Psoas muscle (tissue), 7 donors: ENCODE measurements at regions not wholly inside any gene's neighbourhood (a gene's known extent, or its start where the extent isn't known, plus 50 kb on each side); places are given as distances from the start of the nearest gene placed in this dataset.

ENCODE experiments used
- ATAC-seq, 4 donors: fragments of 200-7000 bp; cut with Tn5 transposase; one replicate each; pipeline ENCODE4 v1.9.1; 2020; ENCODE audit warnings: moderate library complexity in 3 of 4, mild to moderate bottlenecking in 2 of 4
- DNase-seq, 2 donors: peaks; one replicate each; pipeline ENCODE4 v3.0.0-alpha.2; 2020
- H3K27ac ChIP-seq: fragments of 200-600 bp; one replicate; pipeline ENCODE4 v1.8.0; 2022
- H3K27me3 ChIP-seq, 3 donors: fragments of 200-600 bp in 1 of 3; one replicate each; pipeline versions ENCODE4 v1.6.1 to v1.8.0; 2013 to 2022; ENCODE audit warnings: low read length in 2 of 3, mild to moderate bottlenecking in 2 of 3, moderate library complexity in 1 of 3; ENCODE audit not compliant: insufficient read depth in 3 of 3
- H3K36me3 ChIP-seq, 2 donors: fragments of 200-600 bp in 1 of 2; one replicate each; pipeline versions ENCODE4 v1.6.1 to v1.8.0; 2013 to 2022; ENCODE audit warnings: low read depth in 1 of 2, mild to moderate bottlenecking in 1 of 2, moderate library complexity in 1 of 2; ENCODE audit not compliant: insufficient read depth in 1 of 2
- H3K4me1 ChIP-seq: fragments of 200-600 bp; one replicate; pipeline ENCODE4 v1.8.0; 2022
- H3K4me3 ChIP-seq: fragments of 200-600 bp; one replicate; pipeline ENCODE4 v1.8.0; 2022; ENCODE audit warnings: mild to moderate bottlenecking
- H3K9me3 ChIP-seq: fragments of 200-600 bp; one replicate; pipeline ENCODE4 v1.8.0; 2022
- CTCF ChIP-seq: fragments of 200-600 bp; IDR thresholded peaks from one replicate; pipeline ENCODE4 v1.8.0; 2022; ENCODE audit warnings: antibody characterized with exemption
- WGBS, 3 donors: extraction: QIAGEN DNeasy Blood & Tissue Kit; methylation state at CpG; one replicate each; pipeline versions ENCODE4 v1.1.6 to v1.1.7; 2013; 5-methylcytosine and 5-hydroxymethylcytosine counted together
- intact Hi-C, 2 donors: fragments of 100-400 bp; cut with DNase I; formaldehyde crosslinking; loops; one replicate each; pipeline versions ENCODE4 v1.11.0 to v1.14.2; 2022
- donor health status: healthy with polysubstance abuse.
- donor health status: DM: no; HTN: no; CAD: no; lungs with moderate emphysema.
- donor health status: Bipolar disorder and iron deficiency.
- donor health status: healthy.
- donor health status: DM: yes; HTN: yes; CAD: no.
- donor health status: DM: no; HTN: no; CAD: no.
- donor health status: DM: yes; HTN: yes; CAD: no.

DNA sequence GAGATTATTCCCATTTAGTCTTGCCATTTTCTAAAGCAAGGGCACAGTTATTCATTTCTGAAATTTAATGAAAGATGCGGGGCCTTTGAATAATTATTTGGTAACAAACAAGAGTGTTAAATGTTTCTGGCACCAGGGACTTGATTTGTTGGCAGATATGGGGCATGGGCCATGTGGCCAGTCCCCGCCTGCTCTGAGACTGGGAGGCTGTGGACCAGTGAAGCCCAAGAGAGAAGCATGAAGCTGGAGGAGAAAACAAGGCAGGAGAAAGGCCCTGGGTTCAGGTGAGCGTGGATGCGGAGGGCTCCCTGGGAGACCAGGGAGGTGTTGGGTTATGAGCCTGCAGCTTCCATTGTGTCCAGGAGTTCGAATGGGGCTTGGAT lies 378.5 kb downstream of the TCERG1L start:
- ATAC-seq = no peak
- peaks cover 0 to 4% (median 0%) of the 10 kb centered on the region in 3 donors for H3K27me3 ChIP-seq
- DNase-seq = no peak
- H3K36me3 ChIP-seq = no peaks in the 10 kb centered on the region
- H3K27ac ChIP-seq = no peak overlapping the region
- H3K9me3 ChIP-seq = no peaks in the 10 kb centered on the region
- no peak for TF ChIP-seq CTCF
- no peaks in the 10 kb centered on the region for H3K4me1 ChIP-seq
- intact Hi-C loops = loop anchor here in 1 of 2 donors (10.0 kb wide), 1 partner anchor 578 kb away; no protein-coding TSS in a partner anchor
- 80 to 89% (median 85%) methylated on average over 5 of the region's 5 CpGs for WGBS, 3 donors
- no peak overlapping the region for H3K4me3 ChIP-seq

- DNase-seq (no peak), ATAC-seq (no peak)
- no peaks in the 10 kb centered on the region for H3K36me3 ChIP-seq
- no peak overlapping the region for H3K27ac ChIP-seq
- peaks cover 0 to 4% (median 0%) of the 10 kb centered on the region in 3 donors for H3K27me3 ChIP-seq
- 73 to 77% (median 77%) methylated on average over 13 of the region's 13 CpGs for WGBS, 3 donors
- H3K4me3 ChIP-seq = no peak overlapping the region
- no peak for TF ChIP-seq CTCF
- no peaks in the 10 kb centered on the region for H3K9me3 ChIP-seq
- H3K4me1 ChIP-seq = no peaks in the 10 kb centered on the region
- intact Hi-C loops = loop anchor here in 1 of 2 donors (10.0 kb wide), 1 partner anchor 580 kb away; no protein-coding TSS in a partner anchor
Measured at GRCh38 chr10:130934293-130935127, 377.0 kb downstream of the TCERG1L start.

GRCh38 chr10:130935128-130935439 lies 376.4 kb downstream of the TCERG1L start:
- DNase-seq (peak in 1 of 2 donors; percentile 22), ATAC-seq (no peak)
- intact Hi-C loops = loop anchor here in 1 of 2 donors (10.0 kb wide), 1 partner anchor 580 kb away; no protein-coding TSS in a partner anchor
- no peak for TF ChIP-seq CTCF
- Histone ChIP-seq H3K9me3 (no peaks in the 10 kb centered on the region), H3K27me3 (peaks cover 0 to 4% (median 0%) of the 10 kb centered on the region in 3 donors), H3K27ac (no peak overlapping the region), H3K4me1 (no peaks in the 10 kb centered on the region), H3K36me3 (no peaks in the 10 kb centered on the region), H3K4me3 (no peak overlapping the region)
- 48 to 64% (median 54%) methylated on average over 5 of the region's 5 CpGs for WGBS, 3 donors

DNA sequence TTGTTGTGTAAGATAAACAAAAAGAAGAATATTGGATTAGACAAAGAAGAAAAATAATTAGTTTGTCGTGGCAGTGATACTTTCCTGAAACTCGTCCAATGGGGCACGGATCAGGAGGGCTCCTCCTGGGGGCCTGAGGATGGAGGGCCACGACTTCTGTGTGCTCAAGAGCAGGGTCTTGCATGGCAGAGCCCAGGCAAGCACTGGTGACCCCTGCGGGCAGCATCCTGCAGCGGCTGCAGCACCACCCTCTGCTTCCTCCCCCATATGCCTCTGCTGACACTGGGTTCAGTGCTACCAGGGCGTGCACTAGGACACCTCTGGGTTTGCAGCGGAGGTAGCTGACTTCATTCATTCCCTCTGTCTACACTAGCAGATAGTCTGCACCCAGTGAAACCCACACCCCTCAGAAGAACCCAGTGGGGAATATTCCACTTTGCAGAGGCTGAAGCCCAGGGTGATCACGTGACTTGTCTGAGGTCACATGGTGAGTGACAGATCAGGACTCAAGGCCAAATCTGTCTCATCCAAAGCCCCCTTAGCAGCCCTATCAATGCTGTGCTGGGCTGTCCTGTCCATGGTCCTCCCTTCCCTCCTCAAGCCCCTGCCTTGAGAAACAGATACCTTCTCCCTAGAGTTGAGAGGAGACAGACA lies 375.5 kb downstream of the TCERG1L start:
- intact Hi-C loops = loop anchor here in 1 of 2 donors (10.0 kb wide), 1 partner anchor 581 kb away; no protein-coding TSS in a partner anchor
- TF ChIP-seq CTCF = no peak
- H3K36me3 ChIP-seq = no peaks in the 10 kb centered on the region
- peaks cover 0 to 4% (median 0%) of the 10 kb centered on the region in 3 donors for H3K27me3 ChIP-seq
- no peaks in the 10 kb centered on the region for H3K9me3 ChIP-seq
- DNase-seq (no peak), ATAC-seq (no peak)
- no peaks in the 10 kb centered on the region for H3K4me1 ChIP-seq
- no peak overlapping the region for H3K27ac ChIP-seq
- 75 to 81% (median 76%) methylated on average over 9 of the region's 9 CpGs for WGBS, 3 donors
- H3K4me3 ChIP-seq = no peak overlapping the region
